ENCODE measurements at regions not wholly inside any gene's neighbourhood (a gene's known extent, or its start where the extent isn't known, plus 50 kb on each side); places are given as distances from the start of the nearest gene placed in this dataset.
A peak's percentile ranks its signal among the peaks of the same experiment; 100 is the strongest.

DNA sequence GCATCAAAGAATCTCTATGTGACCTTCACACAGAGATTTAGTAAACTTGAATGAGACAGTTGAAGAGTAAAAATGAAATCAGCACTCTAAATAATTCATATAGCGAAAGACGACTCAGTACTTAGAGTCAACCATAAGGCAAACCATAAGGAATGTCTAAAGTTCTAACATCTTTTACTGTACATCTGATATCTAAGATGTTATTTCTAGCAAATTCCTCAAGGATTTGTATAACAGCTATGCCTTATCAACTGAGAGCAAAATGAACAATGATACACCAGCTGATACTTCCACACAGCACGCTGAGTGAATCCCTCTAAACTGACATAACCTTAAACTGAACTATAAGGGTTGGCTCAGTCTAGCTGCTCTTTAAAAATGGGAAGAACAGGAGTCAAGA, 760.3 kb downstream of the EFNA5 start:
- no peak overlapping the region for H3K27ac ChIP-seq
- H3K36me3 ChIP-seq: no peaks in the 10 kb centered on the region
- no peaks in the 10 kb centered on the region for H4K20me1 ChIP-seq
- no peak overlapping the region for H3K4me2 ChIP-seq
- no peaks in the 10 kb centered on the region for H3K27me3 ChIP-seq
- H3K9me3 ChIP-seq (replicated peaks in 1 of 11): no peaks in the 10 kb centered on the region
- H3K4me3 ChIP-seq: no peak overlapping the region
- H3K4me1 ChIP-seq: no peaks in the 10 kb centered on the region
- TF ChIP-seq Cebpa-rat (IDR thresholded peaks at IDR 0.05): no peak
- no peak overlapping the region for H3K9ac ChIP-seq

DNA sequence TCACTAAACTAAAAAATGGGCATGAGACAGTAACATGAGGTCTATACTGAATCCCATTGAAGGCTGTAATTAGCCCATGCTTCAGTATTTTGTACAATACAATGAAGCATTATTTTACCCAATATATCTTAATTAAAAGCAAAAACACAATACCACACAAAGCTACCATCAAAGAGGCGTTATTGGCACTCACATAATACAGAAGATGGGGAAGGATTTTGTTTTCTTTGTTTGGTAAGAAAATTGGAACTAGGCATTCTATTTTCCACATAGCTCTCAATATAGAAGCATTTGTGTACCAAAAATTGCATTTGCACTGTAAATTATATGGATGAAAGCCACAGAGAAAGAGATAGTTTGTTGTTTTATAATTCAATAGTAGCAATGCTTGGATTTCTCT, 761.0 kb downstream of the EFNA5 start:
- H3K36me3 ChIP-seq: no peaks in the 10 kb centered on the region
- no peaks in the 10 kb centered on the region for H3K27me3 ChIP-seq
- no peak overlapping the region for H3K9ac ChIP-seq
- H3K4me1 ChIP-seq: no peaks in the 10 kb centered on the region
- no peak for TF ChIP-seq Cebpa-rat (IDR thresholded peaks at IDR 0.05)
- H3K9me3 ChIP-seq (replicated peaks in 1 of 11): no peaks in the 10 kb centered on the region; a peak in 1 of 22 replicates
- no peak overlapping the region for H3K27ac ChIP-seq
- no peaks in the 10 kb centered on the region for H4K20me1 ChIP-seq
- no peak overlapping the region for H3K4me2 ChIP-seq
- no peak overlapping the region for H3K4me3 ChIP-seq

DNA sequence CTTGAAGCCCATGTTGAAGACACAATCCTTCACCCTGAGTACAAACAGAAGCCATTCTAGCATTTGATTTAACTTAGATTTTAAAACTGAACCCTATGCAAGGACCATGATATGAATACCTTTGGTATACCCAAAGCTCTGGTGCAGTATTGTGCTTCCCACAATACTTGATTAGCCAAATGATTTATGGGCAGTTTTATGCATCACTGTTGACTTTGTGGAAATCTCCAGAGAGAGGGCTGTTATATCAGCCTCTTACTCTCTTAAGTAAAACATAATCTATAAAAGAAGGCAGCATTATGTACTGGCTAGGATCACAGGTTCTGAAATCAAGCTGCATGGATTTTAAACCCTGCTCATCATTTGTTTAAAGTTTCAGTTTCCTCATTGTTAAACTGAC, 762.8 kb downstream of the EFNA5 start:
- TF ChIP-seq Cebpa-rat (IDR thresholded peaks at IDR 0.05): no peak
- peaks cover 0 to 4% (median 0%) of the 10 kb centered on the region in 11 experiments; a peak in 1 of 22 replicates for H3K9me3 ChIP-seq (replicated peaks in 1 of 11)
- H3K4me3 ChIP-seq: no peak overlapping the region
- no peaks in the 10 kb centered on the region for H3K36me3 ChIP-seq
- H3K27me3 ChIP-seq: no peaks in the 10 kb centered on the region
- no peak overlapping the region for H3K9ac ChIP-seq
- no peak overlapping the region for H3K4me2 ChIP-seq
- H4K20me1 ChIP-seq: no peaks in the 10 kb centered on the region
- H3K27ac ChIP-seq: no peak overlapping the region
- no peaks in the 10 kb centered on the region for H3K4me1 ChIP-seq

GRCh38 chr5:106906199-106906598, 764.5 kb downstream of the EFNA5 start:
- peaks cover 0 to 4% (median 0%) of the 10 kb centered on the region in 11 experiments; a peak in 1 of 22 replicates for H3K9me3 ChIP-seq (replicated peaks in 1 of 11)
- no peak overlapping the region for H3K9ac ChIP-seq
- H3K4me2 ChIP-seq: no peak overlapping the region
- no peaks in the 10 kb centered on the region for H3K27me3 ChIP-seq
- no peak for TF ChIP-seq Cebpa-rat (IDR thresholded peaks at IDR 0.05)
- H3K36me3 ChIP-seq: no peaks in the 10 kb centered on the region
- no peak overlapping the region for H3K27ac ChIP-seq
- H3K4me1 ChIP-seq: no peaks in the 10 kb centered on the region
- H3K4me3 ChIP-seq: no peak overlapping the region
- H4K20me1 ChIP-seq: no peaks in the 10 kb centered on the region

DNA sequence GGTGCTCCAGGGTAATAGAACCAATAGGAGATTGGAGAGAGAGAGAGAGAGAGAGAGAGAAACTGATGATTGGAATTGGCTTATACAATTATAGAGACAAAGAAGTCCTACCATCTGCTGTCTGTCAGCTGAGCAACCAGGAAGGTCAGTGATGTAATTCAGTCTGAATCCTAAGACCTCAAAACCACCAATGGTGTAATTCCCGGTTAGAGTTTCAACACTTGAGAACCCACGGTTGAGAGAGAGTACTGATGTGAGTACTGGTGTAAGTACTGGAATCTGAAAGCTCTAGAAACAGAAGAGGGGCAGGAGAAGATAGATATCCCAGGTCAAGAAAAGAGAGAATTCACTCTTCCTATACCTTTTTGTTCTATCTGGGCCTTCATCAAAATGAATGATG, 775.8 kb downstream of the EFNA5 start:
- H3K9me3 ChIP-seq (replicated peaks in 1 of 11): no peaks in the 10 kb centered on the region
- H4K20me1 ChIP-seq: no peaks in the 10 kb centered on the region
- H3K9ac ChIP-seq: no peak overlapping the region

DNA sequence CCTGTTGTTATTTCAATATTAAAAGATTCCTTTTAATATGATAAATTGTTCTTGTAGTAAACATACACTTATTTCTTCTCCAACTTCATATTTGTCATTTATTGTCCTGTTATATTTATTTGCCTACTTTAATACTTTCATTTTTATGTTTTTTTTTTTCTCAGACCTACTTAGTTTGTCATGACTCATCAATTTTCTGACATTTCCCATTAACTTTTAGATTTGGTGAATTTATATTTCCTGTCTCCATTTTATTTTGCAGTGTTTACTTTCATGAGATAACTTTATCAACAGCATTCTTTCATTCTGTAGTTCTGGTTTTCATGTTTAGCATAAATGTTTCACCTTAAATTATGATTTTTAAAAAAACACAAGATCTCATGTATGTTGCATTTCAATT, 788.7 kb downstream of the EFNA5 start:
- no peak overlapping the region for H3K27ac ChIP-seq

More for the DNA sequence above, 775.8 kb downstream of the EFNA5 start:
- H3K4me2 ChIP-seq: no peak overlapping the region
- H3K4me3 ChIP-seq: no peak overlapping the region
- H3K27me3 ChIP-seq: no peaks in the 10 kb centered on the region
- peak overlapping the region in 1 of 11 experiments; percentile 4; a peak in 1 of 22 replicates for H3K27ac ChIP-seq
- TF ChIP-seq Cebpa-rat (IDR thresholded peaks at IDR 0.05): no peak
- H3K36me3 ChIP-seq: no peaks in the 10 kb centered on the region
- H3K4me1 ChIP-seq: no peaks in the 10 kb centered on the region

DNA sequence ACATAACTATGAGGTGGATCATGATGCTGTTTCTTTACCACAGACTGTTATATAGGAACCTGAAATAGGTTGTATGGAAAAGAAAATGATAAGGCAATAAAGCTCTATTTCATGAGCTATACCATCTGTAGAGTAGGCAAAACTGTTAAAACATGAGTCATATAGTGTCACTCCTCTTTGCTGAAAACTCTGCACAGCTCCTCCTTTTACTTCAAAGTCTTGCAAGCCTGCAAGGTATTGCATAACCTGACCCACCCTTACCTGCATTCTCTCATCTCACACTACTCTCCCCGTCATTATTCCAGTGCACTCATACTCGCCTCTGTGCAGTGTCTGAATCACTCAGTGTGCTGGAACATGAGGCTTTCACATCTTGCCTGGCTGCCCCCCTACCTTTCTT, 790.1 kb downstream of the EFNA5 start:
- Histone ChIP-seq H3K9ac (no peak overlapping the region), H3K27me3 (no peaks in the 10 kb centered on the region), H3K4me1 (no peaks in the 10 kb centered on the region), H3K4me3 (no peak overlapping the region), H3K9me3 (replicated peaks in 1 of 11) (peaks cover 16 to 22% (median 17%) of the 10 kb centered on the region in 11 experiments), H3K36me3 (no peaks in the 10 kb centered on the region), H4K20me1 (no peaks in the 10 kb centered on the region), H3K4me2 (no peak overlapping the region), H3K27ac (no peak overlapping the region)
- TF ChIP-seq Cebpa-rat (IDR thresholded peaks at IDR 0.05): no peak

More for the DNA sequence above, 788.7 kb downstream of the EFNA5 start:
- H3K27me3 ChIP-seq: no peaks in the 10 kb centered on the region
- H4K20me1 ChIP-seq: no peaks in the 10 kb centered on the region
- H3K9me3 ChIP-seq (replicated peaks in 1 of 11): peaks cover 2 to 8% (median 3%) of the 10 kb centered on the region in 11 experiments
- no peak overlapping the region for H3K4me2 ChIP-seq
- no peaks in the 10 kb centered on the region for H3K36me3 ChIP-seq
- H3K4me1 ChIP-seq: no peaks in the 10 kb centered on the region
- no peak overlapping the region for H3K9ac ChIP-seq
- no peak overlapping the region for H3K4me3 ChIP-seq
- TF ChIP-seq Cebpa-rat (IDR thresholded peaks at IDR 0.05): no peak

DNA sequence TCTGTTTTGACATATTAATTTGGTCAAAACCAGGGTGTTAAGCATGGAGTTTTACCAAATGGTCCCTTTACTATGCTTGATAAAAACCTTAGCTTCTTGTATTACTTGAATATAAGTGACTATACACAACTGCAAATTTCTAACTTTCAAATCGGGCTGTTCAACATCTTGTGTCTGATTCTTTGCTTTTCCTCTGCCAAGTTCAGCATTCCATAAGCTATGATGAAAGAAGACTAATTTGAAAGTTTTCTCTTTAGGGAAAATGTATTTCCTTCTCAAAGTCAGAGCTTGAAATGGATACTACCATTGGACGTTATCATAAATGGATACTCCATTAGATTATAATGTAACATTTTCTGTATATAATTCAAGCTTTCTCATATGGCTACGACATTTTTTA, 792.9 kb downstream of the EFNA5 start:
- no peaks in the 10 kb centered on the region for H3K36me3 ChIP-seq
- H3K9ac ChIP-seq: no peak overlapping the region
- H3K4me2 ChIP-seq: no peak overlapping the region
- peaks cover 18 to 35% (median 30%) of the 10 kb centered on the region in 11 experiments for H3K9me3 ChIP-seq (replicated peaks in 1 of 11)
- TF ChIP-seq Cebpa-rat (IDR thresholded peaks at IDR 0.05): no peak
- H3K4me3 ChIP-seq: no peak overlapping the region
- H3K27me3 ChIP-seq: no peaks in the 10 kb centered on the region
- H3K4me1 ChIP-seq: no peaks in the 10 kb centered on the region
- H4K20me1 ChIP-seq: no peaks in the 10 kb centered on the region
- no peak overlapping the region for H3K27ac ChIP-seq

GRCh38 chr5:106876665-106877194, 794.0 kb downstream of the EFNA5 start:
- H3K4me1 ChIP-seq: no peaks in the 10 kb centered on the region
- no peak for TF ChIP-seq Cebpa-rat (IDR thresholded peaks at IDR 0.05)
- no peaks in the 10 kb centered on the region for H3K36me3 ChIP-seq
- H3K27ac ChIP-seq: no peak overlapping the region
- H3K9ac ChIP-seq: no peak overlapping the region
- peaks cover 18 to 35% (median 30%) of the 10 kb centered on the region in 11 experiments for H3K9me3 ChIP-seq (replicated peaks in 1 of 11)
- no peaks in the 10 kb centered on the region for H3K27me3 ChIP-seq
- no peak overlapping the region for H3K4me3 ChIP-seq
- H3K4me2 ChIP-seq: no peak overlapping the region
- H4K20me1 ChIP-seq: no peaks in the 10 kb centered on the region

- Histone ChIP-seq H3K27ac (no peak overlapping the region), H3K9ac (no peak overlapping the region), H4K20me1 (no peaks in the 10 kb centered on the region), H3K36me3 (no peaks in the 10 kb centered on the region), H3K27me3 (no peaks in the 10 kb centered on the region), H3K4me3 (no peak overlapping the region), H3K4me1 (no peaks in the 10 kb centered on the region), H3K4me2 (no peak overlapping the region), H3K9me3 (replicated peaks in 1 of 11) (peaks cover 18 to 35% (median 30%) of the 10 kb centered on the region in 11 experiments)
- no peak for TF ChIP-seq Cebpa-rat (IDR thresholded peaks at IDR 0.05)
These were observed 794.5 kb downstream of the EFNA5 start for GRCh38 chr5:106876298-106876622.
